ENCODE measurements at regions not wholly inside any gene's neighbourhood (a gene's known extent, or its start where the extent isn't known, plus 50 kb on each side); places are given as distances from the start of the nearest gene placed in this dataset.
"Not testable (repeated sequence)": the region's sequence is repeated elsewhere in the genome, so short reads cannot be mapped to it uniquely, and the experiment has no call there.

DNA sequence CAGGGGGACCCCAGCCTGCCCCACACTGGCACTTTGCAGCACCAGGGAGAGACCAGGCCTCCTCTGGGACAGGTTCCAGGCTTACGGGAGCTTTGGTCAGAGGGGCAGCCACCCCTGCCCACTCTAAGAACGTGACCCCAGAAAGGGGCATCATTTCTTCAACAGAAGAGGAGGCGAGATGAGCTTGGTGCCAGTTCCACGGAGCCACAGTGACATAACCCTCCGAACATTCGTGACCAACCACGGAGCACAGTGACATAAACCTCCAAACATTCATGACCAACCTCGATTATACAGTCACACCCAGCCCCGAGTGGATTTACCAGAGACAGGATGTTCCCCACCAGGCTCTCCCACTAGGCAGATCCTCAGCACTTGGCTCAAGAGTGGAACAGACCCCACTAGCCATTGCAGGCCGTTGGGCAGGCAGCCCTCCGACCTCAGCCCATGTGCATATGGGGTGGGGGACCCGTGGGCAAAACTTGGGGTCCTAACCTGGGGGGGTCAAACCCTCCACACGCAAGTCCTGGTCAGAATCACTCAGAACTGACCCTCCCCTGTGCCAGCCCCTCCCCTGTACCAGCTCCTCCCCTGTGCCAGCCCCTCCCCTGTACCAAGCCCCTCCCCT lies 112.9 kb downstream of the METRNL start:
- no peaks in the 10 kb centered on the region for H3K27me3 ChIP-seq (ENCODE audit: insufficient read depth, low read depth)
- no peak overlapping the region for H2AFZ ChIP-seq
- no peak overlapping the region for H3K4me2 ChIP-seq
- peaks cover 3% of the 10 kb centered on the region for H3K4me1 ChIP-seq (replicated peaks; ENCODE audit: insufficient read depth)
- ChIA-PET POLR2A (ENCODE audit: unreplicated experiment) (no interaction called here), CTCF (interaction anchor here (0.8 kb wide), 1 partner anchor 113 kb away, joined by 8 read pairs; the partner anchor contains the start of gene METRNL)
- no peak overlapping the region for H3K27ac ChIP-seq
- no peaks in the 10 kb centered on the region for H4K20me1 ChIP-seq (ENCODE audit: insufficient read depth)
- H3K9me3 ChIP-seq (ENCODE audit: insufficient read depth, low read depth): no peaks in the 10 kb centered on the region; the same call in 1 of the 2 replicates
- no peak overlapping the region for H3K4me3 ChIP-seq
- H3K79me2 ChIP-seq (ENCODE audit: low read depth): no peaks in the 10 kb centered on the region
- no TSS peak for BruUV-seq (replicated peaks)
- TF ChIP-seq, protein P1, sequence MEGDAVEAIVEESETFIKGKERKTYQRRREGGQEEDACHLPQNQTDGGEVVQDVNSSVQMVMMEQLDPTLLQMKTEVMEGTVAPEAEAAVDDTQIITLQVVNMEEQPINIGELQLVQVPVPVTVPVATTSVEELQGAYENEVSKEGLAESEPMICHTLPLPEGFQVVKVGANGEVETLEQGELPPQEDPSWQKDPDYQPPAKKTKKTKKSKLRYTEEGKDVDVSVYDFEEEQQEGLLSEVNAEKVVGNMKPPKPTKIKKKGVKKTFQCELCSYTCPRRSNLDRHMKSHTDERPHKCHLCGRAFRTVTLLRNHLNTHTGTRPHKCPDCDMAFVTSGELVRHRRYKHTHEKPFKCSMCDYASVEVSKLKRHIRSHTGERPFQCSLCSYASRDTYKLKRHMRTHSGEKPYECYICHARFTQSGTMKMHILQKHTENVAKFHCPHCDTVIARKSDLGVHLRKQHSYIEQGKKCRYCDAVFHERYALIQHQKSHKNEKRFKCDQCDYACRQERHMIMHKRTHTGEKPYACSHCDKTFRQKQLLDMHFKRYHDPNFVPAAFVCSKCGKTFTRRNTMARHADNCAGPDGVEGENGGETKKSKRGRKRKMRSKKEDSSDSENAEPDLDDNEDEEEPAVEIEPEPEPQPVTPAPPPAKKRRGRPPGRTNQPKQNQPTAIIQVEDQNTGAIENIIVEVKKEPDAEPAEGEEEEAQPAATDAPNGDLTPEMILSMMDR (conservative IDR thresholded peaks at IDR 0.05): no peak
- no peak for TF ChIP-seq EZH2 (IDR thresholded peaks at IDR 0.05; ENCODE audit: low read depth)
- no peaks in the 10 kb centered on the region for H3K9me2 ChIP-seq (ENCODE audit: insufficient read depth)
- no peaks in the 10 kb centered on the region for H3F3A ChIP-seq (ENCODE audit: insufficient read depth, low read depth)
- no peak for DNase-seq
- intact Hi-C loops (cut with micrococcal nuclease; ENCODE audit: unreplicated experiment): no loop called here
- no peaks in the 10 kb centered on the region for H3K36me3 ChIP-seq (ENCODE audit: low read depth)

DNA sequence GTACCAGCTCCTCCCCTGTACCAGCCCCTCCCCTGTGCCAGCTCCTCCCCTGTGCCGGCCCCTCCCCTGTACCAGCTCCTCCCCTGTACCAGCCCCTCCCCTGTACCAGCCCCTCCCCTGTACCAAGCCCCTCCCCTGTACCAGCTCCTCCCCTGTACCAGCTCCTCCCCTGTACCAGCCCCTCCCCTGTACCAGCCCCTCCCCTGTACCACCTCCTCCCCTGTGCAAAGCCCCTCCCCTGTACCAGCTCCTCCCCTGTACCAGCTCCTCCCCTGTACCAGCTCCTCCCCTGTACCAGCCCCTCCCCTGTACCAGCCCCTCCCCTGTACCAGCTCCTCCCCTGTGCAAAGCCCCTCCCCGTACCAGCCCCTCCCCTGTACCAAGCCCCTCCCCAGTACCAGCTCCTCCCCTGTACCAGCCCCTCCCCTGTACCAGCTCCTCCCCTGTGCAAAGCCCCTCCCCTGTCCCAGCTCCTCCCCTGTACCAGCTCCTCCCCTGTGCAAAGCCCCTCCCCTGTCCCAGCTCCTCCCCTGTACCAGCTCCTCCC lies 113.5 kb downstream of the METRNL start:
- H4K20me1 ChIP-seq (ENCODE audit: insufficient read depth); H3F3A ChIP-seq (ENCODE audit: insufficient read depth, low read depth); H3K27me3 ChIP-seq (ENCODE audit: insufficient read depth, low read depth); H3K9me3 ChIP-seq (ENCODE audit: insufficient read depth, low read depth); H3K4me3 ChIP-seq; BruUV-seq (replicated peaks); H3K4me1 ChIP-seq (replicated peaks; ENCODE audit: insufficient read depth); H3K79me2 ChIP-seq (ENCODE audit: low read depth); H3K36me3 ChIP-seq (ENCODE audit: low read depth); H2AFZ ChIP-seq; H3K4me2 ChIP-seq; H3K27ac ChIP-seq; H3K9me2 ChIP-seq (ENCODE audit: insufficient read depth); intact Hi-C loops (cut with micrococcal nuclease; ENCODE audit: unreplicated experiment): not testable (repeated sequence)
- CTCF ChIA-PET: interaction anchor here (0.8 to 1.0 kb wide), 2 partner anchors 67 to 114 kb away, joined by 3 to 8 read pairs; partner anchors contain the start of gene METRNL
- POLR2A ChIA-PET (ENCODE audit: unreplicated experiment): interaction anchor here (0.6 to 1.0 kb wide), 3 partner anchors 109 to 142 kb away, joined by 3 to 9 read pairs (median 5); no protein-coding TSS in a partner anchor
- DNase-seq: peak in 1 of 2 experiments; percentile 45

DNA sequence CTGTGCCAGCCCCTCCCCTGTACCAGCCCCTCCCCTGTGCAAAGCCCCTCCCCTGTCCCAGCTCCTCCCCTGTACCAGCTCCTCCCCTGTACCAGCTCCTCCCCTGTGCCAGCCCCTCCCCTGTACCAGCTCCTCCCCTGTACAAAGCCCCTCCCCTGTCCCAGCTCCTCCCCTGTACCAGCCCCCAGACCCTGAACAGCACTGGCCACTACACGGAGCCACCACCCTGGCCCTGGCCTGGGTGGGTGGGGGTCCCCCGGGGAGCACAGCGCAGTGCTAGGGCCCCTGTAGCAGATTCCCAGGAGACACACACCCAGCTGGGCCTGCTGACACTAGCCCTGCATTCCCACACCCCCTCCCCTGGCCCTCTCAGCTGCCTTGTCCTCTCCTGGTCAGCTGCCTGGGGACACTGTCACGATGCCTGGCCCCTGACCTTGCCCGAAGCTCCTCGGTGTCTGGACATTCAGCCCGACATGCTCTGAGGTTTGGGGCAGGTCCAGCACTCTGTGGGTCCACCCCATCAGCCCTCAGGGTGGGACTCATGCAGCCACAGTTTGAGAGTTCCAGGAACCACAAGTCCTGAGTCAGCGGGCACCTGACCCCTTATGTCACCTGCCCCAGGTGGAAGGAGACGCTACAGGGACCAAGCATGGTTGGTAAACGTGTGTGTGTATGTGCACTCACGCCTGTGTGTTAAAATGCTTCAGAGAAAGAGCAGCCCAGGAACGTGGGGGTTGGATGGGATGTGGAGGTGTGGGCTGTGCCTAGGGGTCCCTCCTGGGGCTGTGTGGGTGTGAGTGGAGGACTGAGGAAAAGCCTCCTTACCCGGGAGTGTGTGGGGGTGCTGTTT lies 114.2 kb downstream of the METRNL start:
- intact Hi-C loops (cut with micrococcal nuclease; ENCODE audit: unreplicated experiment): no loop called here
- peak; percentile 82 to 87 for DNase-seq
- Histone ChIP-seq H2AFZ (no peak overlapping the region), H3K27ac (0 out of 2 replicates have a peak overlapping the region, but pooled peaks have one; percentile 44), H3K4me1 (replicated peaks; ENCODE audit: insufficient read depth) (peaks cover 3% of the 10 kb centered on the region), H3K9me2 (ENCODE audit: insufficient read depth) (no peaks in the 10 kb centered on the region), H3K36me3 (ENCODE audit: low read depth) (no peaks in the 10 kb centered on the region), H3K4me2 (peak overlapping the region; percentile 70), H3K4me3 (no peak overlapping the region; the same call in 1 of the 2 replicates), H4K20me1 (ENCODE audit: insufficient read depth) (no peaks in the 10 kb centered on the region), H3F3A (ENCODE audit: insufficient read depth, low read depth) (no peaks in the 10 kb centered on the region), H3K79me2 (ENCODE audit: low read depth) (no peaks in the 10 kb centered on the region), H3K9me3 (ENCODE audit: insufficient read depth, low read depth) (no peaks in the 10 kb centered on the region), H3K27me3 (ENCODE audit: insufficient read depth, low read depth) (no peaks in the 10 kb centered on the region)
- no TSS peak for BruUV-seq (replicated peaks)
- POLR2A ChIA-PET (ENCODE audit: unreplicated experiment): interaction anchor here (0.5 to 1.0 kb wide), 5 partner anchors 67 to 340 kb away, joined by 3 to 9 read pairs (median 5); no protein-coding TSS in a partner anchor
- TF ChIP-seq EZH2 (IDR thresholded peaks at IDR 0.05; ENCODE audit: low read depth): no peak
- CTCF ChIA-PET: interaction anchor here (0.6 to 1.0 kb wide), 3 partner anchors 68 to 114 kb away, joined by 3 to 8 read pairs (median 3); partner anchors contain the start of gene METRNL

Measured in PC-9 (cell line).